Astrocyte of the cerebellum (primary cell): ENCODE measurements at regions not wholly inside any gene's neighbourhood (a gene's known extent, or its start where the extent isn't known, plus 50 kb on each side); places are given as distances from the start of the nearest gene placed in this dataset.
A peak's percentile ranks its signal among the peaks of the same experiment; 100 is the strongest.

ENCODE experiments used
- DNase-seq: peaks from one replicate; pipeline ENCODE4 v3.0.0-alpha.2; 2011; ENCODE audit warnings: low read depth
- H3K4me3 ChIP-seq: 2 replicates; pipeline ENCODE4 v1.5.1; 2011; ENCODE audit warnings: mild to moderate bottlenecking, low read depth, low read length, moderate library complexity
- in situ Hi-C: cut with HindIII; loops from 2 replicates; pipeline ENCODE4 v1.10.0; 2017; ENCODE audit warnings: low sequenced_read_pairs
- TF ChIP-seq, protein P1 (sequence below): IDR thresholded peaks from 2 replicates; pipeline ENCODE4 v1.5.1; 2012; ENCODE audit warnings: low read length, low read depth, moderate library complexity, mild to moderate bottlenecking; ENCODE audit errors: missing control alignments

DNA sequence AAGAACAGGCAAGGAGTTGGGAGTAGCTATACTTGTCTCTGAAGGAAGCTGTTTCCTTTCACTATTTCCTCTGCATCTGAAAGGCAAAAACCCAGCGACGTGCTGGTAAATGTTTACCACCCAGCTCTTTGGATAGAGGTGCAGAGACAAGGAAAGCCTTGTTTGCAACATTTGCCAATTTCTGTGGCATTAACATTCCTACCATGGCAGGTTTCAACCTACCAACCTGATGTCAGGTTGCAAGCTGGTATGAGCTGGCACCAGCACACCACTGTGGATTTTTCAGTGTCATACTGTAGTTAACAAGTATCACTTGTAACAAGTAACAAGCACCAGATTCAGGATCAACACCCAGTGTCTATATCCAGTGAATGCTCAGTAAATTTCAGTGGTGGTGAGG is 294.8 kb upstream of the TMPO start:
- TF ChIP-seq, protein P1, sequence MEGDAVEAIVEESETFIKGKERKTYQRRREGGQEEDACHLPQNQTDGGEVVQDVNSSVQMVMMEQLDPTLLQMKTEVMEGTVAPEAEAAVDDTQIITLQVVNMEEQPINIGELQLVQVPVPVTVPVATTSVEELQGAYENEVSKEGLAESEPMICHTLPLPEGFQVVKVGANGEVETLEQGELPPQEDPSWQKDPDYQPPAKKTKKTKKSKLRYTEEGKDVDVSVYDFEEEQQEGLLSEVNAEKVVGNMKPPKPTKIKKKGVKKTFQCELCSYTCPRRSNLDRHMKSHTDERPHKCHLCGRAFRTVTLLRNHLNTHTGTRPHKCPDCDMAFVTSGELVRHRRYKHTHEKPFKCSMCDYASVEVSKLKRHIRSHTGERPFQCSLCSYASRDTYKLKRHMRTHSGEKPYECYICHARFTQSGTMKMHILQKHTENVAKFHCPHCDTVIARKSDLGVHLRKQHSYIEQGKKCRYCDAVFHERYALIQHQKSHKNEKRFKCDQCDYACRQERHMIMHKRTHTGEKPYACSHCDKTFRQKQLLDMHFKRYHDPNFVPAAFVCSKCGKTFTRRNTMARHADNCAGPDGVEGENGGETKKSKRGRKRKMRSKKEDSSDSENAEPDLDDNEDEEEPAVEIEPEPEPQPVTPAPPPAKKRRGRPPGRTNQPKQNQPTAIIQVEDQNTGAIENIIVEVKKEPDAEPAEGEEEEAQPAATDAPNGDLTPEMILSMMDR = no peak
- in situ Hi-C loops = no loop called here
- DNase-seq = no peak
- no peak overlapping the region for H3K4me3 ChIP-seq

DNA sequence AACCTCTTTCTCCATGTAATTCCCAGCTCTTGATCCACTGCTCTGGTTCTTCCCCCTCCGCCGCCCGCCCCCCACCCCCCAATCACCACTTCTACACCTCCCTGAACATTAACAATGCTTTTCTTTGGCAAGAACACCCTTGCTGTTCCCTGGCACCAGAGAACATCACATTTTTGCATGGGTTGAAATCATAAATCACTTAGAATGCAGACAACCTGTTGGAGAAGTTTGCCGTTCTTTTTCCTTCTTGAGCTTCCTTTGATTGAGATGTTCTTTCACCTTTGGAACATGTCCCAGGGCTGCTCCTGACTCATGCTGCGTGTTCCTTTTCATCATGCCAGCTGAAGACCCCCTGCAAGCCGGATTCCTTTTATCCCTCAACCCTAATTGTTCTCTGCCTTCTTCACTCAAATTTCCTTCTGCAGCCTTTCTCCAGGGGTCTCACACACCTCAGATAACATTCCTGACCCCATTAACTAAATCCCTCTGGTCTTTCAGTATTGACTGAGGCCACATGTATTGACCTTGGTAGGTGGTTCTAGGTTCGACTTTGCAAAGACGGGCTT is 294.1 kb upstream of the TMPO start:
- in situ Hi-C loops = no loop called here
- TF ChIP-seq, protein P1 = no peak
- no peak overlapping the region for H3K4me3 ChIP-seq
- peak; percentile 55 for DNase-seq

DNA sequence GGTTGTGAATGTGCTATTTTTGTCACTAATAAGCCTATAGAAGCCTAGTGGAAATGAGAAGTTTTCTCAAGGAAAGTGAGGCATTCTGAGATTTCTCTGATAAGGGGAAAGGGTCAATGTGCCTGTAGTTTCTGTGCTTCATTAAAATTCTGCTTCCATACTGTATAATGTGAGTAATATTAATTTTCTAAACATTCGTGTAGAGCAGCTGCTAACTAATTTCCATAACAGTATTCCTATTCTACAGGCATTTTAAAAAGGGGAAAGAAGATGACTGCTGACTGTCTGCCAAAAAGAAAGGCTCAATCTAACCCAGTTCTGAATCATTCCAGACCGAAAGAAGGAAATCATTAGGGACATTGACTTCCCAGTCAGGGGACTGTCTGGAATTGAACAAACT is 293.3 kb upstream of the TMPO start:
- no peak for DNase-seq
- in situ Hi-C loops = no loop called here
- H3K4me3 ChIP-seq = no peak overlapping the region
- TF ChIP-seq, protein P1 = no peak

DNA sequence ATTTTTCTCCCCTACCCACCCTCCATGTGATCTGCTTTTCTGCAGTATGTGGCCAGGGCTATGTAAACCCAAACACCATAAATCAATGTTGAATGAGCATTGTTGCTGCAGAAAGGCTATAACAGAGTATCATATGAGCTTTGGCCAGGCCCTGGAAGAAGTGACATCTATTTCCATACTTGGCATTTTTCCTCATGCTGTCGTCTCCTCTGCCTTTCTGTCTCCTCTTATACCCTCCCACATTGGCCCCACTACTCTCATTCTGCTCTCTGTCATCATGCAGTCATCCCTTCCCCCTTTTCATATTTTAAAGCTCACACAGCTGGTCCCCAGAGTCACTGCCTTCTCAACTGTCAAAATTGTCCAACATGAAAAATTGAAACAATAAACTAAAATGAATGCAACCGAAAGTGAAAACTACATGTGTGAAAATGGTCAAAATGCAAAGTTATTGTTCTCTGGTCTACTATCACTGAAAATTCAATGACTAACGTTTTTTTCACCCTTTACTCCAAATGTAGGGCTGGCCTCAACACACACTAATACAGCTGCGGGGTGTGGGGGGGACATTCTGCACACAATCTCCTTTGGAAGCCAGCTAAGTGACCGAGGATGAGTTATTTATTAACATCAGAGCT is 290.7 kb upstream of the TMPO start:
- in situ Hi-C loops = loop anchor here (5.0 kb wide), 1 partner anchor 32 kb away; no protein-coding TSS in a partner anchor
- TF ChIP-seq, protein P1 = no peak
- H3K4me3 ChIP-seq = no peak overlapping the region
- no peak for DNase-seq

DNA sequence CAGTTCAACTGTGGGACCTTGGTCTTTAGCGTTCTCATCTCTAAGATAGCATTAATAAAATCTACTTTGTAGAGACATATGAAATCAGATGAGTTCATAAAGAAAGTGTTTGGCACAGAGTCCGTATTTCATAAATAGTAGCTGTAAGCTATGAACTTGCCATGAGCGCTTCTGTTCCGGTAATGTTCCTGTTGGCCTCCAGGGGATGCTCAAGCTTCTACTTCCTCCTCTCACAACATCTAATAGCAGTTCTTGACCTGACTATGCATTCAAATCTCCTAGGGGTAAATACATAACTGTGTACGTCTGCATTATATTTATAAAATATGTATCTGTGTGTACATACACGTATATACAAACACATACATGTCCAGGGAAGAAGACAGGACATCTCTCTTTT is 288.2 kb upstream of the TMPO start:
- TF ChIP-seq, protein P1 = peak; percentile 36
- in situ Hi-C loops = loop anchor here (5.0 kb wide), 1 partner anchor 35 kb away; no protein-coding TSS in a partner anchor
- H3K4me3 ChIP-seq = no peak overlapping the region
- no peak for DNase-seq

DNA sequence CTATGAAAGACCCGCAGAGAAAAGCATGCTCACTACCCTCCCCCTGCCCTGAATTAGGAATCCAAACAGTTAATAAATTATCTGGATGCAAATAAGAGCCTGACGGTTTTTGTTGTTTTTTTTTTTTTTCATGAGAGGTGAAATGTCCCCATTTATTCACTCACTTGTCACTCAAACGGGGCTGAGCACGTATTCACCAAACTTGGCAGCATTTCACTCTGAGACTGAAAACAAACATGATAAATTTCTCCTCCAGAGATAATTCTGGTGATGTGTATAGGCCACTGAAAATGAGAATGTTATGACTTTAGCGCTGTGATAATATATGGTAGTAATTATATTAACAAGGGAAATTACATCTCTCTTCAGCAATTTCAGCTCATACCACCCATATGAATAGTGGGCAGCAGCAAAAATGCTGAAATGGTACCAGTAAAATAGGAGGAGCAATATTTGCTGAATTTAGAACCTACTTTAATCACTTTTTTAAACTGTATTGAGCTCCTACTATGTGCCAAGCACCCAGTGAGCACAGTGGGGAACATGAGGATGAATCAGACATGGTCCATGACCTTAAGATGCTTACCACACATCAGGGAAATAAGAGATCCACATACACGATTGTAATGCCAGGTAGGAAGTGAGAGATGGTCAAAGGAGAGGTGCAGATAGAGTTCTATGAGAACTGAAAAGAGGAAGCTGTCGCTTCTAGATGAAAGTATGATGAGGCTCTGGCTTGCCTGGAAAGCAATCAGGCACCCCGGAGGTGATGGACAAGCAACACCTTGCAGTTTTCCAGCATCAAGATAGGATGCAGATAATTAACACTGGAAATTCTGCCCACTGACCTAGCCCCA is 286.5 kb upstream of the TMPO start:
- H3K4me3 ChIP-seq = no peak overlapping the region
- TF ChIP-seq, protein P1 = no peak
- in situ Hi-C loops = loop anchor here (5.0 kb wide), 1 partner anchor 37 kb away; no protein-coding TSS in a partner anchor
- no peak for DNase-seq
